Liver (tissue), 3 donors: ENCODE measurements at regions not wholly inside any gene's neighbourhood (a gene's known extent, or its start where the extent isn't known, plus 50 kb on each side); places are given as distances from the start of the nearest gene placed in this dataset.

Experiments used
- ATF3 ChIP-seq: IDR thresholded peaks from 2 replicates; pipeline ENCODE4 v1.6.1; 2016; ENCODE audit warnings: antibody characterized with exemption
- CTCF ChIP-seq: fragments of 150-350 bp; IDR thresholded peaks from 2 replicates; pipeline ENCODE4 v1.5.1; 2017; ENCODE audit warnings: improper control_type of control experiment, low read depth, low read length; ENCODE audit not compliant: missing input control
- EGR1 ChIP-seq, 2 donors: IDR thresholded peaks; 2 replicates each; pipeline ENCODE4 v1.6.1; 2016 to 2018; ENCODE audit warnings: antibody characterized with exemption in 2 of 2, low read depth in 2 of 2
- GABPA ChIP-seq, 2 donors: IDR thresholded peaks in 1 of 2; conservative IDR thresholded peaks in 1 of 2; 2 replicates each; pipeline ENCODE4 v1.6.1; 2016; ENCODE audit warnings: antibody characterized with exemption in 2 of 2, mild to moderate bottlenecking in 1 of 2, moderate library complexity in 1 of 2
- MAX ChIP-seq: IDR thresholded peaks from 2 replicates; pipeline ENCODE4 v1.6.1; 2016; ENCODE audit warnings: antibody characterized with exemption
- REST ChIP-seq: IDR thresholded peaks from 2 replicates; pipeline ENCODE4 v1.6.1; 2016; ENCODE audit warnings: antibody characterized with exemption, mild to moderate bottlenecking
- TAF1 ChIP-seq: conservative IDR thresholded peaks from 2 replicates; pipeline ENCODE4 v1.6.1; 2016; ENCODE audit warnings: antibody characterized with exemption, mild to moderate bottlenecking
- YY1 ChIP-seq: IDR thresholded peaks from 2 replicates; pipeline ENCODE4 v1.6.1; 2016; ENCODE audit warnings: antibody characterized with exemption, mild to moderate bottlenecking
- ZBTB33 ChIP-seq: IDR thresholded peaks from 2 replicates; pipeline ENCODE4 v1.6.1; 2016; ENCODE audit warnings: antibody characterized with exemption
- donor health status: healthy.
- donor health status: healthy.

- TF ChIP-seq CTCF (no peak), YY1 (no peak), MAX (no peak), ZBTB33 (no peak), EGR1 (IDR thresholded peaks at IDR 0.05; ENCODE audit: low read depth in 2 of 2) (no peak), REST (no peak), GABPA (IDR thresholded peaks at IDR 0.05 in 1 of 2, conservative IDR thresholded peaks at IDR 0.05 in 1 of 2) (no peak), ATF3 (no peak), TAF1 (no peak)
Observed at GRCh38 chr3:17915341-17915740, 172.9 kb upstream of the TBC1D5 start.
